Mucosa of gallbladder (tissue), 1 donor: ENCODE measurements at regions not wholly inside any gene's neighbourhood (a gene's known extent, or its start where the extent isn't known, plus 50 kb on each side); places are given as distances from the start of the nearest gene placed in this dataset.
A peak's percentile ranks its signal among the peaks of the same experiment; 100 is the strongest.
"Not testable (repeated sequence)": the region's sequence is repeated elsewhere in the genome, so short reads cannot be mapped to it uniquely, and the experiment has no call there.

Experiments
- DNase-seq: peaks from one replicate; pipeline ENCODE4 v3.0.0-alpha.2; 2020; ENCODE audit warnings: low spot score
- donor health status: DM: no; HTN: no; CAD: no.

DNA sequence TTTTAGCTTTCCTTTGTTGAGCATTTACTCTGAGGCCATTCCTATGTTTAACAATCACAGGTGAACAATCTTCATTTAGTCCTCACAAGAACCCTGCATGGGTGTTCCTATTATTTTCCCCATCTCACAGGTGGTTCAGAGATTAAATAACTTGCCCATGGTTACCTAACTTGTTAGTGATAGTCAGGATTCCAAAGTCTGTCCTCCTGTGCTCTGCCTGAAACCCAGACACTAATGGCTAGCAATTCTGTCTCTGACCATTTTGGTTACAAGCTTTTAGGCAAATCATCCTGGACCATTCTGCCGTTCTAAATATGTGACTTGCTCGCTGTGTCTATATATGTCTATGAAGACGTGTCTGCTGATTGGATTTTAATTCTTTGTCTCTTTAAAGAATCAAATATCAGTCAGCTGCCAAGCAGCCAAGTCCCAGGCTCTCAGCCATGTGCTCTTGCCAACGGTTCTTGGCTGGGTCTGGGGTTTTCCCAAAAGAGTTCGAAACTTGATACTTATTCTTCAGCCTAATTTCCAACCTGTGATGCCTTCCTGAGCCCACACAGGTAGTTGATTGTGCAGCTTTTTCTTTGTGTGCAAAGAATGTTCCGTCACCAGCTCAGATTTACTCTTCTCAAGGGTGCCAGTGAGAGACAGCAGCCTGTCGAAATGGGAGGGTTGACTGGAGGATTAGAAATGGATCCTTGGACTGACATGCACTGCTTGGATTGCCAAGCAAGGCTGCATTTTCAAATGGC lies 121.7 kb downstream of the NREP start:
- DNase-seq: no peak

DNA sequence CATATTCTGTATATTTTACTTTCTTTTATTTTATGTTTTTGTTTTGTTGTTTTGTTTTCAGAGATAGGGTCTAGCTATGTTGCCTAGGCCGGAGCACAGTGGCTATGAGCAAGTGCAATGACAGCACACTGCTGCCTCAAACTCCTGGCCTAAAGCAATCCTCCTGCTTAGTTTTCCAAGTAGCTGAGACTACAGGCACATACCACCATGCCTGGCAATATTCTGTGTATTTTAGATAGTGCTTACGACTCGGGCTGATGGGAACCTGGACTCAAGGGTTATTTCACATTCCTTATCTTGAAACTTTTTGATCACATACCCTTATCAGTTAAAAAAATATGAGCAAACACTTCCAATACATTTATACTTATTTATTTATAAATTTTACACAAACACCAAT lies 119.0 kb upstream of the STARD4 start:
- no peak for DNase-seq

DNA sequence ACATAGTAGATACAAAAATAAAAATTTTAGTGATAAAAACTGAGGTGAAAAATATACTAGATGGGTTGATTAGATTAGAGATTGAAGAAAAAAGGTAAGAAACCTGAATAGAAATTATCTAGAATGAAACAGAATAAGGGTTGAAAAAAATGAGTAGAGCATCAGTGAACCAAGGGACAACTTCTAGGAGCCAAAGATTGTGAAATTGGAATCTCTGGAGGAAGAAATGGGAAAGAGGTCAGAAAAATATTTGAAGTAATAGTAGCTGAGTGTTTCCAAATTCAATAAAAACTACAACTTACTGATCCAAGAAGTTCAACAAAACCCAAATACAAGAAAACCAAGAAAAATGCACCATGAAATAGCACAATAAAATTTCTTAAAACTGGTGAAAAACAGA lies 116.6 kb upstream of the STARD4 start:
- no peak for DNase-seq

DNA sequence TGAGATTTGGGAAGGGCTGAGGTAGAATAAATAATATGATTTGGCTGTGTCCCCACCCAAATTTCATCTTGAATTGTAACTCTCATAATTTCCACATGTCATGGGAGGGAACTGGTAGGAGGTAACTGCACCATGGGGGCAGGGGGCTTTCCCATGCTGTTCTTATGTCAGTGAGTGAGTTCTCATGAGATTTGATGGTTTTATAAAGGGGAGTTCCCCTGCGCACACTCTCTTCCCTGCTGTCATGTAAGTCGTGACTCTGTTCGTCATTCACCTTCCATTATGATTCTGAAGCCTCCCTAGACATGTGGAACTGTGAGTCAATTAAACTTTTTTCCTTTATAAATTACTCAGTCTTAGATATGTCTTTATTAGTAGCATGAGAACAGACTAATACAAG lies 115.5 kb upstream of the STARD4 start:
- DNase-seq: no peak

DNA sequence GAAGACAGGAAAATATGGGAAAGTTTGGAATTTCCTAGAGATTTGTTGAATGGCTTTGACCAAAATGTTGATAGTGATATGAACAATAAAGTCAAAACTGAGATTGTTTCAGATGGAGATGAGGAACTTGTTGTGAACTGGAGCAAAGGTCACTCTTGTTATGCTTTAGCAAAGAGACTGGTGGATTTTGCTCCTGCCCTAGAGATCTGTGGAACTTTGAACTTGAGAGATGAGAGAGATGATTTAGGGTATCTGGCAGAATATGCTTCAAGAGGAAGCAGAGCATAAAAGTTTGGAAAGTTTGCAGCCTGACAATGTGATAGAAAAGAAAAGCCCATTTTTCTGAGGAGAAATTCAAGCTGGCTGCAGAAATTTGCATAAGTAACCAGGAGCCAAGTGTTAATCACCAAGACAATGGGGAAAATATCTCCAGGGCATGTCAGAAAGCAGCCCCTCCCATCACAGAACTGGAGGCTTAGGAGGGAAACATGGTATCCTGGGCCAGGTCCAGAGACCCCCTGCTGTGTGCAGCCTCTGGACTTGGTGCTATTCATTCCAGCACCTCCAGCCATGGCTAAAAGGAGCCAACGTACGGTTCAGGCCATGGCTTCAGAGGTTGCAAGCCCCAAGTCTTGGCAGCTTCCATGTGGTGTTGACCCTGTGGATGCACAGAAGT lies 114.3 kb upstream of the STARD4 start:
- no peak for DNase-seq

DNA sequence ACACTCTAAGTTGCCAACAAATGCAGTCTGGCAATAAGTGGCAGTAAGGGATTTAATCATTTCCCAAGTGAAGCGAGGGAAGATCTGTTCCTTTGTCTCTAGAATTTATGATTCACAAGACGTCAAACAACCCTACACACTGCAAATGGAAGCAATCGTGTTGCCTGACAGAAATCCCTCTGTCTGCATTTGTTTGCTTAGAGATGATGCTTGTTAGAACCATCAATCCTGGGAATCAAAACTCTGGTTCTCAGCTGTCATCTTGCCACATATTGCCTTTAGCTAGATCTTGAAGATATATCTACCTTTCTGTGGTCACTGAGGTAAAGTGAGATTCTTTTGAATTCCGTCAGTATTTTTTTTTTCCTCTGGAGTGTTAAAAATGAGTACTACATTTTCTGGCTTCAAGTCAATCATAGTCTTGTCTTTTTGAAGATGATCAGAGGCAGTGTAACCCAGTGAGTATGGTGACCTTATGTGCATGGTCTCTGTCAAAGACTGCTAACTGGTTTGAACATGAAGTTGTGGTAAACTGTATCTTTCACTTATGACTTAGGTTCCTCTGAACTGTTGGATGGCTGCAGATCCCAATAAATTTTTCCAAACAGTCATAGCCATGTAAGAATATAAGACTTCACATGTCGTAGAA lies 106.4 kb upstream of the STARD4 start:
- DNase-seq: no peak

DNA sequence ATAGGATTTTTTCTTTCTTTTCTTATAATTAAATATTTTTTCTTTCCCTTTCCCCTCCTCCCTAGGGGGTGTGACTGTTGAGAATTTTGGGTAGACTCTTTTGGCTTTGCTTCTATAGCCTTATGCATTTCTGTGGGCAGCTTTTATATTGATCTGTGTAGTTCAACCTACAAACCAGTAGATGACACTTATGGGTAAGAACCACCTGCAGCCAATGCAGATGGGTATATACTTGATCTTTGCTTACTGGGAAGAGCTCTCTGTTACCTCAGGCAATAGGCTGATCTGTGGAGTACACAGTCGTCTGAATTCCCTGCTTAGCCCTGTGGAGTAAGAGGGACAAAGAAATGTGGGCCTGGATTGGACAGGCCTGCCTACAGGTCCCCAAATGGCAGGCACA lies 102.7 kb upstream of the STARD4 start:
- no peak for DNase-seq

DNA sequence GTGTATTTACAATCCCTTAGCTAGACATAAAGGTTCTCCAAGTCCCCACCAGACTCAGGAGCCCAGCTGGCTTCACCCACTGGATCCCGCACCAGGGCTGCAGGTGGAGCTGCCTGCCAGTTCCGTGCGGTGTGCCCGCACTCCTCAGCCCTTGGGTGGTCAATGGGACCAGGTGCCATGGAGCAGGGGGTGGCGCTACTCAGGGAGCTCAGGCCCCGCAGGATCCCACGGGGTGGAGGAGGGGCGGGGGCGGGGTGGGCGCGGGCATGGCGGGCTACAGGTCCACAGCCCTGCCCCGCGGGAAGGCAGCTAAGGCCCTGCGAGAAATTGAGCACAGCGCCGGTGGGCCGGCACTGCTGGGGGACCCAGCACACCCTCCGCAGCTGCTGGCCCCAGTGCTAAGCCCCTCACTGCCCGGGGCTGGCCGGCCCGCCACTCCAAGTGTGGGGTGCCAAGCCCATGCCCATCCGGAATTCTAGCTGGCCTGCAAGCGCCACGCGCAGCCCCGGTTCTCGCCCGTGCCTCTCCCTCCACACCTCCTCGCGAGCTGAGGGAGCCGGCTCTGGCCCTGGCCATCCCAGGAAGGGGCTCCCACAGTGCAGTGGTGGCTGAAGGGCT lies 99.8 kb upstream of the STARD4 start:
- DNase-seq: not testable (repeated sequence)

DNA sequence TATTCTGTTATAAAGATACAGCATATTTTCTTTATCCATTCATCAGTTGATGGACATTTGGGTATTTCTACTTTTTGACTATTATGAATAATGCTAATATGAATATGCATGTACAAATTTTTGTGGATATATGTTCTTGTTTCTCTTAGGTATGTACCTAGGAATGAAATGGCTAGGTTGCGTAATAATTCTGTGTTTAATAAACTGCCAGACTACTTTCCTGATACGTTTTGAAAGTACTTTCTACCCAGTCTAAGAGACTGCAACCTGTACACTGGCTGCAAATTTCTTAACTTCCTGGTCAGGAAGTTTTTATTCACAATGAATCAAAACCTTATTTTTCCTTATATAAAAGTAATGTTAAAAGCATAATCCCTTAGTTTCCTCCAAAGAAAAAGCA lies 93.9 kb upstream of the STARD4 start:
- DNase-seq: no peak

DNA sequence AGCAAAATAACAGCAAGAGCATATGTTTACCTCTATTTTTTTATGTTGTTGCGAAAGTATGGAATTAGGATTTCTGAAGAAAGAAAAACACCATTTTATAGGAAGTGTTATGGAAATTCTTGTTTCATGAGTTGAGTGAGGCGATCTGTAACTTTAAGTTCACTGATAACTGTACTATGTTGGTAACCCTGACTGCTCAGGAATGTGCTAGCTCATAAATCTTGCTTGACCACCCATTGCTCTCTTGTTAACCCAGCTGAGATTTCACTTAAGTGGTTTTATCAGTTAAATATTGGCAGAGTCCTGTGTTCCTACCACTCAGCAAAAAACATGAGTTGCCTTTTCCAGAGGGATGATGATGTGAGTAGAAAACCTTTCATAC lies 91.1 kb upstream of the STARD4 start:
- DNase-seq: no peak

DNA sequence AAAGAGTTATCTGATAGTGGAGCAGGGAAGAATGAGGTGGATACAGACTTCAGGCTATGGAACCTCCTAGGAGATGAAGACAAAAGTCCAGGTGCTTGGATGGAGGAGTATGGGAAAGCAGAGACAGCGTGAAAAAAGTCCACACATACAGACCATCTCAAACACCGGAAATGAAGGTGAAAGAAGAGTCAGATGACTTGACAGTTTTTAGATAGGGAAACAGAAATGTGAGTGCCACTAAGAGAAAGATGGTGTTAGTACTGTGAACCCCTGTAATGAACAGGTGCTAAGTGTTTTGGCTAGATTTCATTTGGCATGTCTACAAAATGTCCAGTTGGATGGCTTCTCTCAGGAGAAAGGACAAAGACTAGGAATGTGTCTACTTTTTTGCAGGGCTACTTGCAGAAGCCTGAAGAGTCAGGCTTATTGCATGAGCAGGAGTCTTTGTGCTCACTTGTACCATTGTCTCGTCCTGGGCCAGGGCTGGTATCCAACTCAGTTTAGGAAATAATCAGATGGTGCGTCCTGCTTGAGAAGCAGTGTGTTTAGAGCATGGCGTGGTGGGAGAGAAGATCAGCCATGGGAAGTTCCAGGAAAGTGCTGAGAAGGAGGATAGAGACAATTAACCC lies 90.6 kb upstream of the STARD4 start:
- DNase-seq: no peak

DNA sequence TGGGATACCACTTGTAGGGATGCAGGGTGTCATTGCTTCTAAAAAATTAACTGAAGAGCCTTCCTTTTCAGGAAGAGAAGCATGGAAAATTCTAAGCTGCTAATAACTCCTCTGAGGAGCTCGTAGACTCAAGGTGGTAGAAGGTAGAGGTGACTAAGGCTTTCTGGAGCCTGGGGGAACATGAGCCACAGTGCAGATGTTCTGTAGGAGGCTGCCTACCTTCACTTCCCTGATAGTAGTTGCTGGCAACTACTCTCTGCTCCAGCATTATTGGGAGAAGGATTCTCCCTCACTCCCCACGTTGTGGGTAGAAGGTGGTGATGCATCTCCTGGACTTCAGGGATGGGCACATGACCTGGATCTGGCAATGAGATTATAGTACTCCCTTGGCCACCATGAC lies 86.7 kb upstream of the STARD4 start:
- DNase-seq: no peak

DNA sequence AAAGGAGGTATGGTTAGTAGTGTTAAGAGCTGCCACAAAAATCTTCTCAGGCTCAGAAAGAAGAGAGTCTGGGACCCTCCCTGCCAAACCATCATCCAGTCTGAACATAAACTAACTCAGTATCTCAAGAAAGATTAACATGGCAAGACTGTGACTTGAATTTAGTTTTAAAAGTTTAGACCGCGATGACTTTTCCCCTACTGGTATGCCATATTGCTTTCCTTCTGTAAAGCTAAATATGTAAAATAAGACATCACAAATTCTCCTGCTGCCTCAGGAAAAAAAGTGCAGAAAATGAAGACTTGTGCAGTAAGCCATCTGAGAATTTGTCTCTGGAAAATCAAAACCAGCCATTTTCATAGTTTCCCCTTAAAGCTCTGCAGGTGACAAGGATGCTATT lies 85.2 kb upstream of the STARD4 start:
- DNase-seq: no peak

DNA sequence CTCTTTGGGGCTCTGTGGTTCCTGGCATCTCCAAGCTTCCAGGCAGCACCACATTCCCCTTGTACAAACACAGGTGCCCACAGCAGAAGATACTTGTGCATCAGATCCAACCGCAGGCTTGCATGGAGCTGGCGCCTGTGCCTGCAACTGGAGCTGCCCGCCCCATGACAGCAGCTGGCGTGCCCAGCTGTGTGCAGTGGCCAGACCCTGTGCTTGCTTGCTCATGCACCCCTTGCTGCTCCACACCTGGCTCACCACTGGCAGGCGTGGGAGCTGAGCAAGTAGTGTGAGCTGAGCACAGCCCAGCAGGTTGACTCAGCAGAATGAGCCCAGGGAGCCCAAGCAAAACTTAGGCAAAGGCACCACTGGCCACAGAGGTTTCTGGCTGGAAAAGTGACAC lies 84.4 kb upstream of the STARD4 start:
- DNase-seq: no peak

DNA sequence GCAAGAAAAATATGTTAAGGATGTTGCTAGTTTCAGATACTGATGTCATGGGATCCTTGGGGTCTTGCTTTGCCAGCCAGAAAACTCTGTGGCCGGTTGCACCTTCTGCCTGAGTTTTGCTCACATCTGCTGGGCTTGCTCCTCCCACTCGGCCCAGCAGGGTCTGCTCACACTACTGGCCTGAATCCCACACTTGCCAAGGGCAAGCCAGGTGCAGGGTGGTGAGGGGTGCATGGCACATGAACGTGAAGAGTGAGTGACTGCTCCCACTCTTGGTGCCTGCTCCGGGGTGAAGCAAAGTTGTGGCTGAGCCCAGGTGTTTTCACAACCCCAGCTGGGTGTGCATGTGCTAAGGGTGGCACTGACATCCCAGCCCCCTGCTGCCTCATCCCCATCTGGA lies 83.1 kb upstream of the STARD4 start:
- no peak for DNase-seq

DNA sequence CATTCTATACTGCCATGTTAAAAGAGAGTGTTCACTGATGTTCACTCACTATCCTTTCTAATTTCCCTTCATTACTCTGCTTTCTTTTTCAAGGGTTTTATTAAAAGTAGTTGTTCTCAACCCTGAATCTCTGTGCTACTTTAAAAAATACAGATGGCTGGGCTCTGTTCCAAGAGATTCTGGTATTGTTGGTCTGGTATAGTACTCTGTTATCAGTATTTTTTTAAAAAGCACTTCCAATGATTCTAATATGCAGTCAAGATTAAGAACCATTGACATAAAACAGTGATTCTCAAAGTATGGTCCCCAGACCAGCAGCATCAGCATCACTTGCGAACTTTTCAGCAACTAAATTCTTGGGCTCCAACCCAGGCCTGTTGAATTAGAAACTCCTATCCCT lies 77.0 kb upstream of the STARD4 start:
- no peak for DNase-seq

DNA sequence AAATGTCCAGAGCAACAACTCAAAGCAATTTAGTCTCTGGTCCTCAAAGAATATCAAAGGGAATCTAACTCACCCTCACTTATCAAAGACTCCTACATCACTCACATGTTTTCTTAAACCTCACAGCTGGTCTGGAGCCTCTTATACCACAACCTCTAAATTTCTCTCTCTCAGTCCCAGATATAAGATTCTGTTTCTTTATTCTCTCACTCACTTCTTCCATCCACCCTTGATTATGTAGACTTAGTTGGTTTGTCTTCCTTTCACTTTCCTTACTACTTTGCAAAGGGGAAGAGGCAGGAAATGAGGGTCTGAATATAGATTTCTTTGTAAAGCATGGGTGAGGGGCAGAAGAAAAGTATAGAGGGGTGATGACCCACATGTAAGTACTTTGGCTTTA lies 75.4 kb upstream of the STARD4 start:
- DNase-seq: no peak

DNA sequence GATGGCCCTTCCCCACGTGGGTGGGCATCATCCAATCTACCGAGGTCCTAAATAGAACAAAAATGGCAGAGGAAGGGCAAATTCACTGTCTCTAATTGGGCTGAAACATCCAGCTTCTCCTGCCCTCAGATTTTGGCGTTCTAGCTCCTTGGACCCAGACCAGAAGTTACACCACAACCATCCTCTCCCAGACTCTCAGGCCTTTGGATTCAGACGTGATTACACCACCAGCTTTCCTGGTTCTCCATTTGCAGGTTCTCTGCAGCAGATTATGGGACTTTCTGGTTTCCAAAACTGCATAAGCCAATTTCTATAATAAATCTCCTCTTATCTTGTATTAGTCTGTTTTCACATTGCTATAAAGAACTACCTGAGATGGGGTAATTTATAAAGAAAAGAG lies 73.6 kb upstream of the STARD4 start:
- DNase-seq: no peak

DNA sequence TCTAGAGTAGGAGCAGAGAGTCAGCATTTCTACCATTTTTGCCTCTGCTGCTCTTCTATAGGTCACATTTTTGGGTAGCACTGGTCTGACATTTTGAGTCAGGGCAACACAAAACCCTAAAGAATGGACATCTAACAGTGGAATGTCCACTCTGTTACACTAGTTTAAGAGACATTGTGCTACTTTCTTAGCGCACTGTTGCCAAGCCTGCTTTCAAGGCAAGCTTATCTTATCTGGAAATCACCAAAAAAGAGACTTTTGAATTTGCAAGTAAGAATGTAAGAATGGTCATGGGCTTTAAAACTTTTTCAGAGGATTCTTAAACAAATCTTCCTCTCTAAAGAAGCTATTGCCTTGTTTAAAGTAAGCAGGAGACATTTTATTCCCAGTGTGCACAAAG lies 73.0 kb upstream of the STARD4 start:
- no peak for DNase-seq

DNA sequence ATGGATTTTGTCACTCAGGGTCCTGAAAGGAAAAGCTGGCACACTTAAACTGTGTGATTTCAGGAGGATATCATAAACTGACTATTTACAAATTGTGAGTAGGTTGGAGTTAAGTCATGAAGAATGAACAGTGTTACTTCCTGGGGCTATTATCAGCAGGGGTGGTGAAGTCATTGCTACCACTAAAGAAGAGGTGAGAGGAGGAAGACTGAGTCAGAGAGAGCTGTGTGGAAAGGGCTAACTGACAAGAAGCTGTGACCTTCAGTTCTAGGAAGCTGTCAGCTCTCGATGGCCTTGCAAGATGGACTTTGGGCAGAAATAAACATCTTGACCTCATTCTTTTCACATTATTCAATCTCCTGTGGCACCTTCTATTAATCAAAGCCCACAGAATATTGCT lies 72.3 kb upstream of the STARD4 start:
- DNase-seq: peak; percentile 29

DNA sequence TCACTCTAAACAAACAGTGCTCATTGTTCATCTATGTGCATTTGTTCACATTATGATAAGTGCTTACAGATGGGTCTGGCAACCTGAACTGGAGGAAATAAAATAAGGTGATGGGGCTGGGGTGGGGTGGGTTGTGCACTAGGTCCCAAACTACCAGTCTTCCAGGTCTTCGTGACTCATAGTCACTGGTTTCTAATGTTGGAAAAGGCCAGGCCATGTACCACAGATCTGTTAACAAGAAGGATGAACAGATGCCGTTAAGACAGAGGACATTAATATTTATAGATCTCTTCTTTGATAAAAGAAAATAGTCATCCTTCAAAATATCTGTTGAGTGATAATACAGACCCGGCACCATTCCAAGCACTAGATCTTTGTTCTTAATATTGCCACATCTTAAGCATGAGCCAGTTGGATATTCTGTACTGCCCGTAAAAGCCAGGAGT lies 71.4 kb upstream of the STARD4 start:
- DNase-seq: no peak

DNA sequence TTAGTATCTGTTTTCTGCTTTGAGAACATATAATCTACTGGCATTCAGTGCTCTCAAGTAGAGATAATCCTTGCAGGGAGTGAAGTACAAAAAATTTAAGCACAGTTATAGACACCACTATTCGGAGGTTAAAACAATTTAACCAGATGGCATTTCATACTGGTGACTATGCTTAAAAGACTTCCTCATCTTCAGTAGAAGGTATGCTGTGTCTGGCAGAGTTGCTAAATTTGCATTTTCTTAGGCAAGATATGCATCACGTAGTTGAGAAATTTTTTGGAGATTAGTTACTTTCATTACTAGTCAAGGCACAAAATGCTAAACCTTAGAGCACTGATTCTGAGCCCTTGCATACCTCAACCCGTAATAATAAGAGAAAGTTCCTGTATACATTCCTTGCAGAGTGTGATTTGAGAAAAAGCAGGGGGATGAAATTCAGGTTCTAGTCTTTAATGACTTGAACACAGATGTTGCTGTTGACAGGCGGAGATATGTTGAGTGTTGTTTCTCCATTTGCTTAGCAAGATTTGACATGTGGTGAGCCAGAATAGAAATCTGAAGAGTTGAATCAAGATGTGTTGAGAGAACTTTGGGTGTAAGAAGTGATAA lies 70.8 kb upstream of the STARD4 start:
- no peak for DNase-seq
